ENCODE measurements at regions not wholly inside any gene's neighbourhood (a gene's known extent, or its start where the extent isn't known, plus 50 kb on each side); places are given as distances from the start of the nearest gene placed in this dataset.

GRCh38 chr5:109958082-109958481, 268.4 kb downstream of the MAN2A1 start:
- TF ChIP-seq POLR2A (IDR thresholded peaks at IDR 0.05) (no peak), CTCF (IDR thresholded peaks at IDR 0.05 in 4 of 5, conservative IDR thresholded peaks at IDR 0.05 in 1 of 5) (no peak)
